Progenitor cell of endocrine pancreas (in vitro differentiated cells): ENCODE measurements at regions not wholly inside any gene's neighbourhood (a gene's known extent, or its start where the extent isn't known, plus 50 kb on each side); places are given as distances from the start of the nearest gene placed in this dataset.

Source experiments
- DNase-seq: peaks from one replicate; pipeline ENCODE4 v3.0.0; 2021; ENCODE audit warnings: low spot score; ENCODE audit not compliant: unreplicated experiment
- H3K27ac Mint-ChIP-seq: 2 replicates; pipeline ENCODE4 v1.8.0; 2021; ENCODE audit warnings: mild to moderate bottlenecking, moderate library complexity, mixed read lengths
- H3K27me3 Mint-ChIP-seq: 2 replicates; pipeline ENCODE4 v1.8.0; 2021; ENCODE audit warnings: mixed read lengths
- H3K36me3 Mint-ChIP-seq: 2 replicates; pipeline ENCODE4 v1.8.0; 2022; ENCODE audit warnings: mixed read lengths; ENCODE audit not compliant: insufficient read depth
- H3K4me1 Mint-ChIP-seq: 2 replicates; pipeline ENCODE4 v1.8.0; 2021; ENCODE audit warnings: low read depth, mixed read lengths
- H3K4me3 Mint-ChIP-seq: 2 replicates; pipeline ENCODE4 v1.8.0; 2021; ENCODE audit warnings: low read depth, mild to moderate bottlenecking, moderate library complexity, mixed read lengths
- H3K9me3 Mint-ChIP-seq: 2 replicates; pipeline ENCODE4 v1.8.0; 2021; ENCODE audit warnings: low read depth, mixed read lengths
- TF ChIP-seq, protein P1 (sequence below): fragments of 200-600 bp; sonication (generic); IDR thresholded peaks from one replicate; pipeline ENCODE4 v1.5.0; 2021; ENCODE audit warnings: antibody characterized with exemption, mild to moderate bottlenecking; ENCODE audit not compliant: unreplicated experiment

DNA sequence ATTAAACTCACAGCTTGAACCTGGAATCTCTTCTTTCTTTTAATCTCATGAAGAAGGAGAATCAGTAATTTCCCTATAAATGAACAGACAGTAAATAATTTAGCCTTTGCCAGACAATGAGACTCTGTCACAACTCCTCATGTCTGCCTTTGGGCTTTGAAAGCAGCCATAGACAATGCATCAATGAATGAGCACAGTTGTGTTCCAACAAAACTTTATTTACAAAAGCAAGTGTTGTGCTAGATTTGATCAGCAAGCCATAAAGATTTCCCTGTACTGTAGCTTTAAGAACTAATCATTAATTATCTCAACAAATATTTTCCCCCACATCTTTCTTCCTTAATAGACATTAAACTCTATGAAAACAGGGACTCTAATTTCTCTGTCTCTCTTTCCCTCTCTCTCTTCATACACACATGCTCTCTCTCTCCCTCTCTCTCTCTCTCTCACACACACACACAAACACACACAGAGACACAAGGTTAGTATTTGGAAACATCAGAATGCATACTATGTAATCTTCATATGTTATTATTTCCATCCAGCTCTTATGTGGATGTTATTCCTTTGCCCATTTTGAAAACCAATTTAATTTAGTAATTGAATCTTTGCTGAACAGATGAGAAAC is 1209.8 kb upstream of the CDH6 start:
- DNase-seq, result no peak
- no peaks in the 10 kb centered on the region for H3K36me3 Mint-ChIP-seq
- H3K27ac Mint-ChIP-seq, result no peak overlapping the region
- no peak overlapping the region for H3K4me3 Mint-ChIP-seq
- H3K9me3 Mint-ChIP-seq, result no peaks in the 10 kb centered on the region
- TF ChIP-seq, protein P1, sequence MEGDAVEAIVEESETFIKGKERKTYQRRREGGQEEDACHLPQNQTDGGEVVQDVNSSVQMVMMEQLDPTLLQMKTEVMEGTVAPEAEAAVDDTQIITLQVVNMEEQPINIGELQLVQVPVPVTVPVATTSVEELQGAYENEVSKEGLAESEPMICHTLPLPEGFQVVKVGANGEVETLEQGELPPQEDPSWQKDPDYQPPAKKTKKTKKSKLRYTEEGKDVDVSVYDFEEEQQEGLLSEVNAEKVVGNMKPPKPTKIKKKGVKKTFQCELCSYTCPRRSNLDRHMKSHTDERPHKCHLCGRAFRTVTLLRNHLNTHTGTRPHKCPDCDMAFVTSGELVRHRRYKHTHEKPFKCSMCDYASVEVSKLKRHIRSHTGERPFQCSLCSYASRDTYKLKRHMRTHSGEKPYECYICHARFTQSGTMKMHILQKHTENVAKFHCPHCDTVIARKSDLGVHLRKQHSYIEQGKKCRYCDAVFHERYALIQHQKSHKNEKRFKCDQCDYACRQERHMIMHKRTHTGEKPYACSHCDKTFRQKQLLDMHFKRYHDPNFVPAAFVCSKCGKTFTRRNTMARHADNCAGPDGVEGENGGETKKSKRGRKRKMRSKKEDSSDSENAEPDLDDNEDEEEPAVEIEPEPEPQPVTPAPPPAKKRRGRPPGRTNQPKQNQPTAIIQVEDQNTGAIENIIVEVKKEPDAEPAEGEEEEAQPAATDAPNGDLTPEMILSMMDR, result no peak
- H3K27me3 Mint-ChIP-seq, result no peaks in the 10 kb centered on the region
- peaks cover 3% of the 10 kb centered on the region for H3K4me1 Mint-ChIP-seq

DNA sequence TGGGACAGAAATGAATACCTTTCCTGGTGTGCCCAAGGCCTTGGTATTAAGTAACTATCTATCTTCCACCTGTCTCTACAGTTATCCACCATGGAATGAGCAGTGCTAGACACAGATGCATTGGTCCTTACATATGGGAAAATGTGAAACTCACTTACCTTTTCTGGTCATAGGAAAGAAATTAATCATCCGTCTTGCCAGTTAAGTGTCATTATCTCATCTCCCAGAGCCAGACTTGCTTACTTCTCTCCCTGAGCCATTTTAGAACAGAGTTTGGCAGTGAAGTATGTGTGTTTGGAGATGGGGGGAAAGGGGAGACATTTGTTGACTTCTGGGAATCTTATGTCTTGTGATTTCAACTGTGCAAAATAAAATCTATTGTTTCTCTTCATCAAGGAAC is 1211.0 kb upstream of the CDH6 start:
- Mint-ChIP-seq H3K27me3 (no peaks in the 10 kb centered on the region), H3K9me3 (no peaks in the 10 kb centered on the region), H3K36me3 (no peaks in the 10 kb centered on the region), H3K4me1 (peaks cover 3% of the 10 kb centered on the region), H3K27ac (no peak overlapping the region), H3K4me3 (no peak overlapping the region)
- no peak for DNase-seq
- TF ChIP-seq, protein P1, result no peak

DNA sequence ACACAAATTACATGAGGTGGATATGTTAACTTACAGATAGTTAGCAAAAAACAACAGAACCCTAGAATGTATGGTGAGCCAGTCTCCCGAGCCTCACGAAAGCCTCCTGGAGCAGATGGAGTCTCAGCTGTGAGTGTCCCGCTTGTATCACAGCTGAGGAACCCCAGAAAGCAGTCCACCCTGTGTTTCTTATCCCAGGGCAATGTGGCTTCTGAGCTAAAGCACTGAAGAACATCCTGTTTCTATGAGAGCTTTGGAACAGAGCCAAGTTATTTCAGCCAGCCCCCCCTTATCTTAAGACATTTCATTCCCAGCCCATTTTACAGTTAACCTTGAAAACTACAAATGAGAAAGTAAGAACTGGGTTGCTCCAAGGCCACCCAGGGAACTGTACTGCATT is 1220.9 kb upstream of the CDH6 start:
- TF ChIP-seq, protein P1, result no peak
- DNase-seq, result no peak
- Mint-ChIP-seq H3K4me3 (no peak overlapping the region), H3K27me3 (no peaks in the 10 kb centered on the region), H3K27ac (no peak overlapping the region), H3K9me3 (no peaks in the 10 kb centered on the region), H3K36me3 (no peaks in the 10 kb centered on the region), H3K4me1 (no peaks in the 10 kb centered on the region)

DNA sequence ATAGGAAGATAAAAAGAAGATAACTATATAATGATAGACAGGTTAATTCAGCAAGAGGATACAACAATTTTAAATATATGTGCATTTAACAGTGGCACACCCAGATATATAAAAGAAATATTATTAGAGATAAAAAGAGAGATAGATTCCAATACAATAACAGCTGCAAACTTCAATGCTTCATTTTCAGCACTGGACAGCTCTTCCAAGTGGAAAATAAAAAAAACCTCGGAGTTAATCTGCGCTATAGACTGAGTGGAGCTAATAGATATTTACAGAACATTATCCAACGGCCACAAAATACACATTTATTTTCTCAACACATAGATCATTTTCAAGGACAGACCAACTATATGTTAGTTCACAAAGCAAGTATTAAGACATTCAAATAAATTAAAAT is 1229.5 kb upstream of the CDH6 start:
- Mint-ChIP-seq H3K27me3 (no peaks in the 10 kb centered on the region), H3K36me3 (no peaks in the 10 kb centered on the region), H3K27ac (no peak overlapping the region), H3K9me3 (peaks cover 5% of the 10 kb centered on the region), H3K4me1 (no peaks in the 10 kb centered on the region), H3K4me3 (no peak overlapping the region)
- TF ChIP-seq, protein P1, result no peak
- no peak for DNase-seq

DNA sequence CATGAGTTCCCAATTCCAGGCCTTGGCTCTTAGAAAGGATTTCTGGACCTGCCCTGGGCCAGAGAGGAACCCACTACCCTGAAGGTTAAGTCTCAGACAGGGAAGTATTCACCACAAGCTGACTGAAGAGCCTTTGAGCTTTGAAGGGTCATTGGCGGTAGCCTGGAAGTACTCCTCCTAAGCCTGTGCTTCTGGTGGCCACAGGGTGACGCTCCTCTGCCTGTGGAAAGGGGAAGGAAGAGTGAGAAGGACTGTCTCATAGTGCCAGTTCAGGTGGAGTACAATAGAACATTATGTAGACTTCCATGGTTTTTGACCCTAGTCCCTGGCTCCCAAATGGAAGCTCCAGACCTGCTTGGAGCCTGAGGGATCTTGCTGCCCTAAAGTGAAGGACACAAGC is 1233.2 kb upstream of the CDH6 start:
- Mint-ChIP-seq H3K4me3 (no peak overlapping the region), H3K27ac (no peak overlapping the region), H3K4me1 (no peaks in the 10 kb centered on the region), H3K9me3 (no peaks in the 10 kb centered on the region), H3K27me3 (no peaks in the 10 kb centered on the region), H3K36me3 (no peaks in the 10 kb centered on the region)
- no peak for DNase-seq
- TF ChIP-seq, protein P1, result no peak
